Testis (tissue), 2 donors: ENCODE measurements at regions not wholly inside any gene's neighbourhood (a gene's known extent, or its start where the extent isn't known, plus 50 kb on each side); places are given as distances from the start of the nearest gene placed in this dataset.

Source experiments
- POLR2A ChIP-seq: fragments of 450-650 bp; IDR thresholded peaks from one replicate; pipeline ENCODE4 v1.6.1; 2017; ENCODE audit warnings: antibody characterized with exemption, mild to moderate bottlenecking, moderate library complexity
- TF ChIP-seq, protein P1 (sequence below), 3 experiments: fragments of 450-650 bp in 2 of 3; fragments of 200-600 bp in 1 of 3; sonication (generic) in 1 of 3; IDR thresholded peaks; one replicate each; pipeline ENCODE4 v1.5.1; 2016 to 2019; ENCODE audit warnings: antibody characterized with exemption in 3 of 3, mild to moderate bottlenecking in 2 of 3, moderate library complexity in 1 of 3

DNA sequence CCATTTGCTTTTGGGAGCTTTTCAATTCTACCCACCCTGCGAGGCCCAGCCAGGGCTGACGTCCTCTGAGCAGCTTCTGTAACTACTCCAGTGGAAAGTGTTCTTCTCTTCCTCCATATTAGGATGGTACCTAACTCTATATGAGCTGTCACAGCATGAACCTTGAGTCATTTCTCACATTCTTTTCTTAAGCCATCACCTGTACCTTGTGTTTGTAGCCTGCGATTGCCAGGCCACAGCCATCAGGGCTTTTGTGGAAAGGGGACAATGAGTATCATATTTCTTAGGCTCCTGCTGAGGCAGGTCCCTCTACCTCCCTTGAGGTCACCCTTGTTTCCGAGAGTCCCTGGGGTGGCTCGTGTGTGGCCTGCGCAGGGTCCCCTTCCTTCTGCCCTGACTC, 144.5 kb upstream of the DLX2 start:
- TF ChIP-seq, protein P1, sequence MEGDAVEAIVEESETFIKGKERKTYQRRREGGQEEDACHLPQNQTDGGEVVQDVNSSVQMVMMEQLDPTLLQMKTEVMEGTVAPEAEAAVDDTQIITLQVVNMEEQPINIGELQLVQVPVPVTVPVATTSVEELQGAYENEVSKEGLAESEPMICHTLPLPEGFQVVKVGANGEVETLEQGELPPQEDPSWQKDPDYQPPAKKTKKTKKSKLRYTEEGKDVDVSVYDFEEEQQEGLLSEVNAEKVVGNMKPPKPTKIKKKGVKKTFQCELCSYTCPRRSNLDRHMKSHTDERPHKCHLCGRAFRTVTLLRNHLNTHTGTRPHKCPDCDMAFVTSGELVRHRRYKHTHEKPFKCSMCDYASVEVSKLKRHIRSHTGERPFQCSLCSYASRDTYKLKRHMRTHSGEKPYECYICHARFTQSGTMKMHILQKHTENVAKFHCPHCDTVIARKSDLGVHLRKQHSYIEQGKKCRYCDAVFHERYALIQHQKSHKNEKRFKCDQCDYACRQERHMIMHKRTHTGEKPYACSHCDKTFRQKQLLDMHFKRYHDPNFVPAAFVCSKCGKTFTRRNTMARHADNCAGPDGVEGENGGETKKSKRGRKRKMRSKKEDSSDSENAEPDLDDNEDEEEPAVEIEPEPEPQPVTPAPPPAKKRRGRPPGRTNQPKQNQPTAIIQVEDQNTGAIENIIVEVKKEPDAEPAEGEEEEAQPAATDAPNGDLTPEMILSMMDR (IDR thresholded peaks at IDR 0.05) = no peak
- TF ChIP-seq POLR2A = no peak
